ENCODE measurements at regions not wholly inside any gene's neighbourhood (a gene's known extent, or its start where the extent isn't known, plus 50 kb on each side); places are given as distances from the start of the nearest gene placed in this dataset.

DNA sequence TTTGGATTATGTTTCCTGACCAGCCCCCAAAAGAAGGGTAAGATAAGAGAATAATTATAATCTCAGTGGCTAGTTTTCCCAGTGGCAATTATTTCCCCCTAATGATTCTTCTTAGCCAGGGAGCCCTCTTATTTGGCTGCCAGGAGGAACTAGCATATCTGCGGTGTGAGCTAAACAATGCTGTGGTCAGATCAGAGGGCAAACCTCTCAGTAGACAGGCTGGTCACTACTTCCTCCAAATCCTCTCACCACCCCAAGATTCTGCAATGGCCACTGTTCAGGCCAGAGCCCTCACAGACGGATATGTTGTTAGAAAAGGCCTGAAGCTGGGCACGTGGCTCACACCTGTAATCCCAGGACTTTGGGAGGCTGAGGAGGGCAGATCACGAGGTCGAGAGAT lies 273.4 kb upstream of the SASH1 start:
- DNase-seq, result no peak

DNA sequence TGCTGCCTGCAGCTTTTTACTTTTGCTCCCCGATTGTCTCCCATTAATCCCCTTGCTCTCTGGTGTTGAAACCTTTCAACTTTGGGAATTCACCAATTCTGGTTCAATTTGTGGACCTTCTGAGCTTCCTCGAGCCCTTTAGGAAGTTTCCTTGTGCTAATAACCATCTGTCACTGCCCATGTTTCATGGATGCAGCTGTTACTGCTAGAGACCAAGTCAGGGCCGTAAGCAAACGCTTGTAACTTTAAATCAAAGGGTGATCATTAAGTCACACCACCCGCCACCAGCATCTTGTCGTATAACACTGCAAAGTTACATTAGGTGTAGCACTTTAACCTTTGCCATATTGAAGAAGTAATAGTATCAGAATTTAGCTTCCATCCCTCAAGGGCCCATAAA lies 268.3 kb upstream of the SASH1 start:
- no peak for DNase-seq

DNA sequence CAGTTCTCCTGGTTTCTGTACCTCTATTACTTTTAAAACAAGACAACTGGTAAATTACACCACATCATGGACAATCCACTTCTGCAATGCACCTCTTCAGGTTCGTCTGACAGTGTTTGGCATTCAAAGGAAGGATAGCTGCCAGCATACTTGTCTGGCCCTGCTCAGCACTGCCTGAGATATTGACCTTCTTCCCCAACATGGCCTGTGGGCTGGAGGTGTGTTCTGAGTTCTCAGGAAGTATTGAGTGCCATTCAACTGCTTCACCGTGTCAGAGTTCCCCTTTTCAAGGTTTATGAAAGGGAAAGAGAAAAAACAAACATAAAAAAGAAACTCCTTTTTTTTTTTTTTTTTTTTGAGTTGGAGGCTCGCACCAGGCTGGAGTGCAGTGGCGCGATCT lies 267.9 kb upstream of the SASH1 start:
- no peak for DNase-seq

DNA sequence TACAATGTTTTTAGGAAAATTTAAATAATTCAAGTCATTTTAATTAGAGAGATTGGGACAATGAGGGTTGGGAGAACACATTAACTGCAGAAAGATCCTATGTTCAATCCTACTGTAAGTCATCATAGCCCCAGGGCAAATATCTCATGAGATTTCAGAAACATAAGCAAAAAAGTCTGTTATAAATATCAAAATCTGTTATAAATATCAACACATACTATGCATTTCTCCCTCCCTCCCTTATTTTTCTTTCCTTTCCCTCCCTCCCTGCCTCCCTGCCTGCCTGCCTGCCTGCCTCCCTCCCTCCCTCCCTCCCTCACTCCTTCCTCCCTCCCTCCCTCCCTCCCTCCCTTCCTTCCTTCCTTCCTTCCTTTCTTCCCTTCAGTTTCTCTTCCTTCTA lies 267.3 kb upstream of the SASH1 start:
- no peak for DNase-seq

DNA sequence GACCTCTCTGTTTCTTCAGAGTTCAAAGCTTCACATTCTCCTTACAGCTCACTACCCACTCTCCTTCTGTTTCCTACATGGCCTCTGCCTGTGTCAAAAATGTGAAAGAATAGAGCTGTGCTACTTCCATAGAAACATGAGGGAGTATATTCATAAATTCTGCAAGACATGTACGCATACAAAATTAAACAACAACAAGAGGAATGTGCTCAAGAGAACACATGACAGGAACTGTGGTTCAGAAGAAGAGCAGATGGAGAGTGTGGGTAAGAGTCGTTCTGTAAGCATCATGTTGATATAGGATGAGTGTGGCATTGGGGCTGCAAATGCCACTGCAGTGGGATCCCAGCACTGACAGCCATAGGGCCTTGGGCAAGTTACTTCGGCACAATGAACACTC lies 266.6 kb upstream of the SASH1 start:
- no peak for DNase-seq

DNA sequence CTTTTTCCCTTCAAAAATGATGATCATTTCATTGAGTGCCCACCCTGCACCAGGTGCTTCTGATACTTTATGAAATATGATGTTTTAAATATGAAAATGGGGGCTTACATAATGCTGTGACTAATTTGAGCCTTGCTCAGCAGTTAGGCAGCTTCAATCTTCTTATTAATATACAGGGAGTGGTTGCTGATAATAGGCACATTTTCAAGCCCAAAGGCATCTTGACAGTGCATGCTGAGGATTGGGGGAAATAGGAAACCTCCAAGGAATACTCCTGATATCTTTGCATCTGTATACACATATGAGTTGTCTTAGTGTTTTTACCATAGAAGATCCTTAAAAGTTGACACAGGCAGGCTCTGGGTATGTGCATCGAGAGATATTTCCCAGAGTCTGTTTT lies 262.3 kb upstream of the SASH1 start:
- DNase-seq, result no peak

DNA sequence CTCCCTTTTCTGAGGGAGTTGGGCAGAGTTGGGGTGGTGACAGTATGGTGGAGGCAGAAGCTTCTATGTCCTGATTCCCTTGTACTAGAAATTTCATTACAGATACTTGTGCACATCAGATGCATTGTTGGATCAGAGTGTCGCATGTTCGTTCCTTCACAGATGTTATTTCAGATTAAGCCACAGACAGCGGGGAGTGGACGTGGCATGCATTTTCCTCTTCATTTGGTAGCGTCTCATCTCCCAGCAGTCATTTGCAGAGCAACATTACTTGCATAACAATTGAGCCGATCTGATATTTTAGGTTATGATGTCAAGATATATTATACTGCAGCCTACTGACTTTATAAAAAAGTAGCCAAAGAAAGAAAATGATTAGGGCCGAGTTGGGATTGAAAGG lies 261.6 kb upstream of the SASH1 start:
- no peak for DNase-seq

DNA sequence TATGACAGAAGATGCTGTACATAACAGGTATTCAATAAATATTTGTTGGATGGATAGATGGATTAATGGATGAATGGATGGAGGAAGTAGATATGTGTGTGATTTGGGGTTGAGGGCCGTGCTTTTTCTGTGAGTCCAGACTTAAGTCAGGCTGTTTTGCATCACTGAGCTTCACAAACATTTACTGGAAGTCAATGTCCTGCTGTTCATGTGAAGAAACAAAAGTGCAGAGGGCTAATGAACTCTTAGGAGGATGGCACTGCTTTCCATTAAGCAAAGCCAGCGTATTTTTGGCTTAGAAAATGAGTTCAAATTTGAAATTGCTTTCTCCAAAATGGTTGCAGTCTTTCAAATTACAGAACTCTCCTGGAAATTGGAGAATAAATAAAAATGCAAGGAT lies 260.6 kb upstream of the SASH1 start:
- no peak for DNase-seq

DNA sequence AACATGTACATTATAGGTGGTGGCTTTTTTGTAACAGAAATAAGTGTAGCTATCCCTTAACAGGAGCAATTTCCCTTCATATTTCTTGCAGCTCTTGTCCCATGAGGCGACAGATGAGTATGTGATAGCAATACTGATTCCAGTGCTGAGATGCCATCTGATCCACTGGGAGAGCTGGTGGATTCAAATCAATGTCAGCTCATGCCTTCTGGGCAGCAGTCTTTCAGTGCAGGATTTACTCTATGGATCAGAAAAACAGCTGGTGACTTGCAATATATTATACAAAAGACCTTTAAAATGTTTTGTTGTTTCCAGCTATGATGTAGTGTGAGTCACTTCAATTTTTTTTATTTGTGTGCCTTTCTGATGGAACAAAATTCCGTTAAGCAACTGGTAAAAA lies 259.9 kb upstream of the SASH1 start:
- no peak for DNase-seq

DNA sequence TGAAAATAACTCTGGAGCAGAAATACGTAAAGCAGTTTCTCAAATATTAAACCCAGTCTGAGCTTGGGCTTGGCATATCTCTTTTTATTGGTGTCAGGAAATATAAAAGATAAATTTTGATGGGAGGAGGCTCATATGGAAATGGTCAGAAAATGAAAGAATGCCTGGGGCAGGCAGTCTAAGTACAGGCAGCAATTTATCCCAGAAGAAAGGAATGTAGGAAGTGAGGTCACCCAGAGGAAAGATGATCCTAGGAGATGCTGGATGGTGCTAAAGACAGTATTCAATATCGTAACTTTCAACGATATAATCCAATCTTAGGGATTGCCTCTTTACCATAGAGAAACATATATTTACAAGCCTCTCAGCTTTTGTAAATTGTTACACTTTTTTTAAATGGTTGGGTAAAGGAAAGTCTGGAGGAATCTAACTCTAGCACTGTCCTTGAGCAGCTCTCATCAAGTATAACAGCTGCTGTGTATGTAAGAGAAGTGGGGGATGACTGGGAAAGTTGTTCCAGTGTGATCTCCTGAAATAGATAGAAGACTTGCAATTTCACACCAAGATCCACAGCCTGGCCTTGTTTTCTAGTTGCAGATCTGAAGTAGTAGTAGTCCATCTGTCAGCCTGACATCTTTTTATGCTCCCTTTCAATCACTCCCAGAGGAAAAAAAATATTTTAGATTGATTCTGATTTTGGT lies 256.9 kb upstream of the SASH1 start:
- no peak for DNase-seq

DNA sequence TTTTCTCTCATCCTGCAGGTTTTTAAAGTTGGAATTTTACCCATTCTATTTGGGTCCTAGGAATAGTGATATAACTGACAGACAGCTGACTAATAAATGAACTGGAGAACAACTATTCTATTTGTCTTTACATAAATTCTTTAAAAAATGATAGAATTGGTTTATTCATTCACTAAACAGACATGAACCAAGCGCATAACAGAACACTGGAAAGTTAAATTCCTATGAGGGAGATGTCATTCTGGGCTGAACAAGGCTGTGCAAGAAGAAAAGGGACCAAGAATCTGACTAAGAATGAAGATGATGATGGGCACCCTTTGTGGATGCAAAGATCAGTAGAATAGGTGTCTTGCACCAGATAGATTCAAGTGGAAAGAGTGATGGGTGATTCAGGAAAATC lies 256.3 kb upstream of the SASH1 start:
- DNase-seq, result no peak

DNA sequence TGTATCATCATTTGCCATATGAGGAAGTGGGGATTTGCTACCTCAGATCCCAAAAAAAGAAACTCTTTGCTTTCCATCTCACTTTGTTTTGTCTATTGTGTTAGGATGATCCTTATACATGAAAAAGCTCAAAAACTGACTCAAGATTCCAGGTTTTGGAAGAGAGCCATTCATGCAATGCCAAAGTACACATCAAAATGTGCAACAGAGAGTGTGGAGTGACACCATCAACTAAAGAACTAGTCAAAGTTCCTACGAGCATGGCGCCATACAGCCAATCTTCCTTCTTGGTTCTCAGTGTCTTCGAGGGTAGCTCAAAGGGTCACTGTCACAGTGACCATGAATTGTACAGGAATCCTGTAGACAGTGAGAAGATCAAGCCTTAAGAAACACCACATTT lies 255.8 kb upstream of the SASH1 start:
- DNase-seq, result no peak

DNA sequence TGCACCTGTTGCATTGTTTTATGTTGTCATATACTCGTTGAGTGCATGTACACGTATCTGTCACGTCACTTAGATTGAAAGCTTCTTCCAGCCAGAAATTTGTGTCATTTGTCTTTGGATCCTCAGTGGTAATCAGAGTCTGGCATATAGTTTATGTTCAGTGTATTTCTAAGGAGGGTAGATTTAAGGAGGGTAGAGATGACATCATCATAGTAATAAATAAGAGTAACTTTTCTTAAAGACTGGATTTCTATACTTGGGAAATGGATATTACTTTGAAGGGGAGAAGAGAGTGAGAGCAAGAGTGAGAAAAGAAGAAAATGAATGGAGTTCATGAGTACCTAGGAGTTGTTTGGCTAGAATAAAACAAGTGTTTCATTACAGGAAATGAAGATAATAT lies 255.0 kb upstream of the SASH1 start:
- no peak for DNase-seq

DNA sequence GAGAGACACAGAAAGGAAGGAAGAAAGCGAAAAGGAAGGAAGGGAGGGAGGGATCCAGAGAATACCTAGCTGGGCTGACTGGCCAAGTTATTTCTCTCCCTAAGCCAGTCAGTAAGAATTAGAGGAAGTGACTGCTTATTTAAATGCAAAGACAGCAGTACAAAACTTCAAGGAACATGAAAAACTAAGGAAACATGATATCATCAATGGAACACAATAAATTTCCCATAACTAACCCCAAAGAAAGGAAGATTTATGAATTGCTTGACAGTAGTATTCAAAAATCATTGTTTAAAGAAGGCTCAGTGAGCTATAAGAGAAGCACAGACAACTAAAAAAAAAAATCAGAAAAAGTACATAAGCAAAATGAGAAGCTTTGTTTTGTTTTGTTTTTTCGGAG lies 252.3 kb upstream of the SASH1 start:
- DNase-seq, result no peak

DNA sequence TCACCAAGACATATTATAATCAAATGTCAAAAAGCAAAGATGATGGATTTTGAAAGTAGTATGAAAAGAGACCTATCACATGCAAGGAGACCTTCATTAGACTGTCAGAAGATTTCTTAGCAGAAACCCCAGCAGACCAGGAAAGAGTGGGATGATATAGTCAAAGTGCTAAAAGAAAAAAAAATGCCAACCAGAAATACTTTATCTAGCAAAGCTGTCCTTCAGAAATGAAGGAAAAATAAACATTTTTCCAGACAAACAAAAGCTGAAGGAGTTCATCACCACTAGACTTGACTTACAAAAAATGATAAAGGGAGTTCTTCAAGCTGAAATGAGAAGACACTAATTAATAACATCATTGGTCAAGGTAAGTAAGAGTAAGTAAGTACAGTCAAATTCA lies 251.2 kb upstream of the SASH1 start:
- DNase-seq, result no peak

DNA sequence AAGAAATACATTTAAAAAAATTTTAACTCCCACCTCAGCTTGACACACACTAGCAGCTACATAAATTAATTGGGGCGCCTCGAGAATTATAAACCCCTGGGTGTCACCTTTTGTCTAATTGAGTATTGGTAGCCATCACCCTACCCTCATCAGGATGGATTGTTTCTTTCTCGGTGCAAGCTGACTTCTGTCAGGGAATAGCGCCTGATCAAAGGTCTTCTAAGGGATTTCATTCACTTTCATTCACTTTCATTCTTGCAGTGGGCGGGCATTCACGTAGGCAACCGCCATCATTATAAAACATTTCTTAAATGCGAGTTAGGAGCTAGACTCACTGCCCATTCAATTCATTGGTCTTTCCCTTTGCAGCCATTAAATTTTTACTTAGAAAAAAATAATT lies 239.2 kb upstream of the SASH1 start:
- DNase-seq, result no peak

DNA sequence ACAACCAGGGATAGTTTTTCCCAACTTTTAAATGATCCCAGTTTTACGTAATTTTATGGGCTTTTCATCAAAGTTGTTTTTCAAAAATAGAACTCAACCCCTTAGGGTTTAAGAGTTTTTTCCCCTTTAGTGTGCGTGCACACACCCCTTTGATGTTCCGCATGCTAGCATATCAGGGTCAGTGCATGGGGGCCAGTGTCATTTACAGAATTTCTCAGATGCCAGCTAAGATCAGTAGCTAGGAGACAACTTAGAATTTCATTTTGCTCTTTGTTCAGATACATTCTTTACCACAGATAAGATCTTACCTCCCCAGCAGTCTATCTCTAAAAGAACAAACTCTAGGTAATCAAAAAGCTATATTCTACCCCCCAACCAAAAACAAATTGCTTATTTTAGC lies 238.5 kb upstream of the SASH1 start:
- DNase-seq, result no peak

DNA sequence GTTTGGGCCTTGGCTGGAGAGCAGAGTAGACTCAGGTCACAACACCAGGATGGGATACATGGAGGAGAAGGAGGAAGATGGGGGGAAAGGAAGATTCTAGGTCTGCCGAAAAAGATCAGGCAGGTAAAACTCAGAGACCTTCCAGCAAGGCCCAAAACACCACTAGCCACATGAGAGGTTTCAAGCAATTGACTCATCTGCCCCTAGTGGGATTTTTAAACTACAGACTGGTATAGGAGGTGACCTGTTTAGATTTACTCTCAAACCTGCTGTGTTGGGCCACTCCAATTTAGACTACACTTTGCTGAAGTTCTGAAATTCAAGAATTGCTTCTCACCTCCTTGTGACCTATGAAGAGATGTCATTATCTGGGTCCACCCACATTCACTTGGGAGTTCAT lies 236.9 kb upstream of the SASH1 start:
- DNase-seq, result no peak

DNA sequence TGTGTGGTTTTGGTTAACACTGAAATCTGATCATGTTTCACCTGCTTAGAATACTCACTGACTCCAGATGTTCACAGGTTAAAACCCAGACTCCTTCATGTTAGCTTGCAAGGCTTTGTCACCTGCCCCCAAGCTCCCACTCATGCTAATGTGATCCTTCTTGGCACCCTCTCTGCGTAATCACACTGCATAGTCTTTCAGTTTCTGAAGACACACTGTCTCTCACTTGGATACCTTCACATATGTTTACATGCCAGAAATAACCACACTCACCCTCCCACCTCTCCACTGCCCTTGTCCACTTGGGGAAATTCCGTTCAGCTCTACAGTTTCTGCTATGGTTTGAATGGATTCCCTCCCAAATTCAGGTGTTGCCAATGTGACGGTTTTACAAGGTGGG lies 234.7 kb upstream of the SASH1 start:
- no peak for DNase-seq

DNA sequence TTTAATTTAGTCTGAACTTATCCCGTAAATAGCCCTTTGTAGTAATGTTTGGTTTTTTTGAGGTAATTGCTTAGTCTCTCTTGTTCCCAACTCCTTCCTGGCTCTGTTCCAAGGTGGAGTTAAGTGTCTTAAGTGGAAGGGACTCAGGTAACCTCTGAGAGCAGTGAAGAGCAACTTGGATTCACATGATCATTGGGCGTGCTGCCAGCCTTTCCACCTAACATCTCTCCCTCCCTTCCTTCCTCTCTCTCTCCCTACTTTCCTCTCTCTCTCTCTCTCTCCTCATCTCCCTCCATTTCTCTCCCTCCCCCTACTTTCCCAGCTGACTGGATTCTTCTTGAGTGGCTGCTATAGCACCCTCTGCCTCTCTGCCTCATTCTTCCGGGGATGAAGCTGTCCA lies 232.9 kb upstream of the SASH1 start:
- DNase-seq, result no peak

DNA sequence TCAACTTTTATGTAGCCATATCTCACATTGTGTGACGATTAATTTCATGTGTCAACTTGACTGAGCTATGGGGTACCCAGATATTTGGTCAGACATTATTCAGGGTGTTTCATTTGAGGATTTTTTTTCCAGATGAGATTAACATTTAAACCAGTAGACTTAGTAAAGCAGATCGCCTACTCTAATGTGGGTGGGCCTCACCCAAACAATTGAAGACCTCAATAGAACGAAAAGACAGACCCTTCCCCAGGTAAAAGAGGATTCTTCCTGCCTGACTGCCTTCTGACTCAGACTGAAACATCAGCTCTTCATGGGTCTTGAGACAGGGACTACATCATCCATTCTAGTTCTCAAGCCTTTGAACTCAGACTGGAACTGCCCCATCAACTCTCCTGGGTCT lies 231.7 kb upstream of the SASH1 start:
- DNase-seq, result no peak

DNA sequence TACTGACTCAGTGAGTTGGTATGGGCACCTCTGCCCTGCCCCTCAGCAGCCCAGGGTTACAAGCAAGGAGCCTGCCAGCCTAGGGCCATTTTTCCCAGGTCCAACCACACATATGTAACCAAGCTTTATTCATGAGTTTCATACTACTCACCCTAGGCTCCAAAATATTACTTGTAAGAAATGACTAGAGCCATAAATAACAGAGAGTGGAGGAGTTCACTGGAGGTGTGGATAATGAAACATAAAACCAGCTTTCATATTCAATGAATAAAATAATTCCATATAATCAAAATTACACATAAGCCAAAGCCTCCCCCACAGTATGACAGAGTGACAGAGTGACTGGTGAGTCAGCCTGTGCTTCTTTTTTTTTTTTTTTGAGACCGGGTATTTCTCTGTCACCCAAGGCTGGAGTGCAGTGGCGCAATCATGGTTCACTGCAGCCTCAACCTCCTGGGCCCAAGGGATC lies 229.8 kb upstream of the SASH1 start:
- DNase-seq, result no peak

DNA sequence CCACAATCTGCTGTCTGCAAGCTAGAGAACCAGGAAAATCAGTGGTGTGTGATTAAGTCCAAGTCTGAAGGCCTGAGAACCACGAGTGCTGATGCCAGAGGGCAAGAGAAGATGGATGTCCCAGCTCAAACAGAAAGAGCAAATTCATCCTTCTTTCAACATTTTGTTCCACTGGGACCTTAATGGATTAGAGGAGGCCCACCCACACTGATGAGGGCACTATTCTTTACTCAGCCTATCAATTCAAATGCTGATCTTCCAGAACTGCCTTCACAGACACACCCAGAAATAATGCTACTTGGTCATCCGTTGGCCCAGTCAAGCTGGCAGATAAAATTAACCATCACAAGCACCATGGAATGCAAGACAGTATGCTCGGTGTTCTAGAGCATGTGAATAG lies 226.6 kb upstream of the SASH1 start:
- DNase-seq, result no peak

DNA sequence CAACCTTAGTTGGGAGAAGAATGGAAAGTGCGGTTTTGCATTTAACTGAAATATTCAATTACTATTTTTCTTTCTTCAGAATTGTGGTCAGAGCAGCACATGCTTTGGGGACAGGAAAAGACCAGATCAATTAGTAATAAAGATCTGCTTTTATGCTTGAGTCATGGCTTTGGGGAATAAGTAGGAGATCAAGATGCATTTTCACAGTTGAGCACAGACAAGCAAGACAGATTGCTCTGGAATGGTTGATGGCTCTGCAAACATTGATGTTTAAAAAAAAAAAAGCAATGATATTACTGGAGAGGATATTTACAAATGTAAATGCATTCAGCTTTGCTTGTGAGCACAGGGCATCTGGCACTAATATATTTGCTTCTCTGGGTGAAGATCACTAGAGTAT lies 224.4 kb upstream of the SASH1 start:
- no peak for DNase-seq

DNA sequence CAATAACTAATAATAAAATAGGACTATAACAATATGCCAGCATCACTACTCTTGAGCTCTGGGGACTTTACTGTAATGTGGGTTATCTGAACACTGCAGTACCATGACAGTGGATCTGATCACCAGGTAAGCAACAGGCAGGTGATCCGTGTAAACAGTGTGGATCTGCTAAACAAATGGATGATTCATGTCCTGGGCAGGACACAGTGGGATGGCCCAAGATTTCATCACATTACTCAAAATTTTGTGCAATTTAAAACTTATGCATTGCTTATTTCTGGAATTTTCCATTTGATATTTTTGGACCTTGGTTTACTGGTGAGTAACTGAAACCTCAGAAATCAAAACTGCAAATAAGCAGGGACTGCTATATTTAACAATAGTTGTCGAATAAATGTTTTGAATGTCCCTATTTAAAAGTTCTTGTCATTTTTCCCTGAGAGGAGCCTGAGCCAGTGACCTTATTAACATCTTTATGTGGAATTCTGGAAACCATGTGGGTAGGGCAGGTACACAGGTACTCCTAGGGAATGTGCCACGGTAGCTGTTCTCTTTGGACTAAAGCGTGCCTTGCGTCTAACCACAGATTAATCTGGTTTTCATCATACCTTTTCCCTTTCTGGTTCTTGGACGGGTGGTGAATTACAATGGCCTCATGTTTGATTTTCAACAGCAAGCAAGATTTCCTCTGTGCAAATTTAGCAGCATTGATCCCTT lies 214.5 kb upstream of the SASH1 start:
- no peak for DNase-seq

Measured in HCEC 1CT (cell line).